Type B pancreatic cell (in vitro differentiated cells): ENCODE measurements at regions not wholly inside any gene's neighbourhood (a gene's known extent, or its start where the extent isn't known, plus 50 kb on each side); places are given as distances from the start of the nearest gene placed in this dataset.

ENCODE experiments used
- DNase-seq: peaks from one replicate; pipeline ENCODE4 v3.0.0; 2021; ENCODE audit warnings: mixed read lengths; ENCODE audit not compliant: unreplicated experiment; ENCODE audit errors: extremely low spot score
- H3K27ac Mint-ChIP-seq: 2 replicates; pipeline ENCODE4 v1.8.0; 2021; ENCODE audit warnings: mild to moderate bottlenecking, mixed read lengths
- H3K27me3 Mint-ChIP-seq: 2 replicates; pipeline ENCODE4 v1.8.0; 2021; ENCODE audit warnings: mixed read lengths
- H3K36me3 Mint-ChIP-seq: 2 replicates; pipeline ENCODE4 v1.8.0; 2021; ENCODE audit warnings: mixed read lengths
- H3K4me1 Mint-ChIP-seq: one replicate; pipeline ENCODE4 v1.8.0; 2021; ENCODE audit warnings: mixed read lengths; ENCODE audit not compliant: unreplicated experiment
- H3K4me3 Mint-ChIP-seq: 2 replicates; pipeline ENCODE4 v1.8.0; 2021; ENCODE audit warnings: mild to moderate bottlenecking, mixed read lengths
- H3K9me3 Mint-ChIP-seq: 2 replicates; pipeline ENCODE4 v1.8.0; 2021; ENCODE audit warnings: mixed read lengths
- CTCF ChIP-seq: fragments of 200-600 bp; sonication (generic); conservative IDR thresholded peaks from 2 replicates; pipeline ENCODE4 v1.5.0; 2021; ENCODE audit warnings: antibody characterized with exemption, mild to moderate bottlenecking

- DNase-seq, result no peak
- H3K27me3 Mint-ChIP-seq, result no peaks in the 10 kb centered on the region
- no peak for TF ChIP-seq CTCF
- no peak overlapping the region for H3K4me3 Mint-ChIP-seq
- no peaks in the 10 kb centered on the region for H3K9me3 Mint-ChIP-seq
- H3K36me3 Mint-ChIP-seq, result no peaks in the 10 kb centered on the region
- no peak overlapping the region for H3K27ac Mint-ChIP-seq
- H3K4me1 Mint-ChIP-seq, result peaks cover 5% of the 10 kb centered on the region
Measured at GRCh38 chrX:30468471-30468870, 109.1 kb downstream of the TASL start.
